GM12872 (cell line): ENCODE measurements at regions not wholly inside any gene's neighbourhood (a gene's known extent, or its start where the extent isn't known, plus 50 kb on each side); places are given as distances from the start of the nearest gene placed in this dataset.

Experiments used
- CTCF ChIP-seq: IDR thresholded peaks from 3 replicates; pipeline ENCODE4 v1.5.1; 2011; ENCODE audit warnings: low read depth, mild to moderate bottlenecking, low read length, moderate library complexity; ENCODE audit not compliant: insufficient read depth

GRCh38 chr3:30964612-30965011 is 70.2 kb upstream of the GADL1 start:
- no peak for TF ChIP-seq CTCF

GRCh38 chr3:30966896-30967295 is 72.4 kb upstream of the GADL1 start:
- no peak for TF ChIP-seq CTCF

GRCh38 chr3:30970183-30970582 is 75.7 kb upstream of the GADL1 start:
- TF ChIP-seq CTCF = peak; percentile 41; the same call in 1 of the 3 replicates

GRCh38 chr3:30972449-30972848 is 78.0 kb upstream of the GADL1 start:
- TF ChIP-seq CTCF = no peak

GRCh38 chr3:30974071-30974470 is 79.6 kb upstream of the GADL1 start:
- TF ChIP-seq CTCF = no peak

GRCh38 chr3:30977592-30977991 is 83.1 kb upstream of the GADL1 start:
- TF ChIP-seq CTCF = no peak

GRCh38 chr3:30980993-30981392 is 86.5 kb upstream of the GADL1 start:
- no peak for TF ChIP-seq CTCF
